GM11168 (cell line): ENCODE measurements at regions not wholly inside any gene's neighbourhood (a gene's known extent, or its start where the extent isn't known, plus 50 kb on each side); places are given as distances from the start of the nearest gene placed in this dataset.
"Not testable (repeated sequence)": the region's sequence is repeated elsewhere in the genome, so short reads cannot be mapped to it uniquely, and the experiment has no call there.

ENCODE experiments used
- in situ Hi-C: fragments of 300-500 bp; cut with MboI; formaldehyde crosslinking; loops from one replicate; pipeline ENCODE4 v1.12.0; 2022; ENCODE audit warnings: low sequenced_read_pairs; ENCODE audit not compliant: unreplicated experiment

- in situ Hi-C loops, result no loop called here
Measured at GRCh38 chr6:159422041-159422984, 253.1 kb downstream of the FNDC1 start.

GRCh38 chr6:159421586-159421985 is 252.4 kb downstream of the FNDC1 start:
- in situ Hi-C loops, result no loop called here

DNA sequence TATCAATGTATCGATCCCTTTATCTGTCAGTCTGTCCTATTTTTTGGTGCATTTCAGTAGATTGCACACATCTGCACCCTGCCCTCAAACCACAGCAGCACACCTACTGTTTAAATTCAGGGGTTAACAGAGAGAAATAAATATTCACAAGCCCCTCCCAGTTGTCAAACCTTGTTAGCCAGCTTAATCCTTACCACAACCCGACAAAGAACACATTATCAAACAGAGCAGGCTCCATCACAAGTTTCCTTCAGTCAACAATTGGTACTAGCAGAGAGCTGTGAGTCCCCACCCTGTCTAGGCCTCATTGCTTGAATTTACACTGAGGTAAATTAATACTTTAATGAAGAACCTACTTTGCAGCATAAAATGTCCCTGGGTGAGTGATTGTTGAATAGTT is 249.8 kb downstream of the FNDC1 start:
- in situ Hi-C loops, result no loop called here

DNA sequence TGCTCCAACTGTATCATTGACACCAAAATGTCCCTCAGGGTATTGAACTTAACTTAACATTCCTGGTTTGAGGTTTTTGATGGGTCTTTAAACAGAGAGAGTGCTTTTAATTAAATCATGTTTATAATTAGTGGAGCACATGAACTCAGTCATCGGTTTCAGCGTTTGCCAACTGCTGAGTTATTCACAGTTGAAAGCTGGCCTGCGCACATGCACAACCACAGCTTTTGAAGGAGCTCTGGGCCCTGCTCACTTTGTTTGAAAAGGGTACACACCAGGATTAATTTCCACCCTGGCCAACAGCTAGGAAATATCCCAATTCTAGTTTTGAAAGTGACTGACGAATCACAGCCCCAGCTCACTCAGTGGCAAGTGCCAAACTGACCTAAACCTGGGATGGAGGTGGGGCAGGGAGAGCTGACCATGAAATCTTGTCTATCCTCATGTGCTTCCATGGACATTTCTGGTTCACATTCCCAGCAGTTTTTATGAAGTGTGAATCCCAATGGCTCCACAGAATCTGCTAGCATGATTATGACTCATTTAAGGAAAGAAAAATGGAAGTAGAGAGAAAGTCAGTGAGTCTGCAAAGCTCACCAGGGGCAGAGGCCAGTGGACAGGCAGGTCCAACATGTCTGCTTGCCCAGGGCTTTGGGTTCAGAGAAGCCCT is 247.8 kb downstream of the FNDC1 start:
- in situ Hi-C loops, result no loop called here

GRCh38 chr6:159415540-159415939 is 246.3 kb downstream of the FNDC1 start:
- in situ Hi-C loops, result no loop called here

- in situ Hi-C loops, result no loop called here
Measured at GRCh38 chr6:159414711-159415110, 245.5 kb downstream of the FNDC1 start.

GRCh38 chr6:159407211-159407780 is 238.1 kb downstream of the FNDC1 start:
- in situ Hi-C loops, result not testable (repeated sequence)

- in situ Hi-C loops, result no loop called here
Measured at GRCh38 chr6:159404296-159404695, 235.1 kb downstream of the FNDC1 start.

GRCh38 chr6:159400826-159401225 is 231.6 kb downstream of the FNDC1 start:
- in situ Hi-C loops, result no loop called here

GRCh38 chr6:159399751-159400221 is 230.6 kb downstream of the FNDC1 start:
- in situ Hi-C loops, result no loop called here

GRCh38 chr6:159398633-159399032 is 229.4 kb downstream of the FNDC1 start:
- in situ Hi-C loops, result no loop called here

- in situ Hi-C loops, result no loop called here
Measured at GRCh38 chr6:159397753-159398152, 228.6 kb downstream of the FNDC1 start.

- in situ Hi-C loops, result no loop called here
Measured at GRCh38 chr6:159395609-159396008, 226.4 kb downstream of the FNDC1 start.

GRCh38 chr6:159392695-159393094 is 223.5 kb downstream of the FNDC1 start:
- in situ Hi-C loops, result not testable (repeated sequence)

- in situ Hi-C loops, result no loop called here
Measured at GRCh38 chr6:159390381-159390780, 221.2 kb downstream of the FNDC1 start.

GRCh38 chr6:159389695-159390094 is 220.5 kb downstream of the FNDC1 start:
- in situ Hi-C loops, result no loop called here

DNA sequence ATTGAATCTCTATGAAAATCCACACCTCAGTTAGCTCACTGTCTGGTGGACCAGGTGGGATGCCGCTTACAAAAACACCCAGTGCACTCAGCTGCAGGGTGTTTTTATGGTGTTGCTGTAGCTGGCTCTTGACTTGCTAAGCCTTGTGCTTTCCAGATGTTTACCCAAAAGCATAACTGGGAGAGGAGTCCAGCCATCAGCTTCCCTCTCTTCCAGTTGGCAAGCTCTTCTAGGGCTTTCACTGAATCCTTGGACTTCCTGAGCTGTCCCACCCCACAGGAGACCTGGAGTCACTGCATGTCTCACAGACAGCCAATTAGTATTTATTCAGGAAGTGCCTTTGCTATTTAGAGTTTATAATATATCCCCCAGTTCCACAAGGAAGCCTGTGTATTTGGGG is 210.9 kb downstream of the FNDC1 start:
- in situ Hi-C loops, result no loop called here

- in situ Hi-C loops, result no loop called here
Measured at GRCh38 chr6:159378411-159379328, 209.5 kb downstream of the FNDC1 start.

DNA sequence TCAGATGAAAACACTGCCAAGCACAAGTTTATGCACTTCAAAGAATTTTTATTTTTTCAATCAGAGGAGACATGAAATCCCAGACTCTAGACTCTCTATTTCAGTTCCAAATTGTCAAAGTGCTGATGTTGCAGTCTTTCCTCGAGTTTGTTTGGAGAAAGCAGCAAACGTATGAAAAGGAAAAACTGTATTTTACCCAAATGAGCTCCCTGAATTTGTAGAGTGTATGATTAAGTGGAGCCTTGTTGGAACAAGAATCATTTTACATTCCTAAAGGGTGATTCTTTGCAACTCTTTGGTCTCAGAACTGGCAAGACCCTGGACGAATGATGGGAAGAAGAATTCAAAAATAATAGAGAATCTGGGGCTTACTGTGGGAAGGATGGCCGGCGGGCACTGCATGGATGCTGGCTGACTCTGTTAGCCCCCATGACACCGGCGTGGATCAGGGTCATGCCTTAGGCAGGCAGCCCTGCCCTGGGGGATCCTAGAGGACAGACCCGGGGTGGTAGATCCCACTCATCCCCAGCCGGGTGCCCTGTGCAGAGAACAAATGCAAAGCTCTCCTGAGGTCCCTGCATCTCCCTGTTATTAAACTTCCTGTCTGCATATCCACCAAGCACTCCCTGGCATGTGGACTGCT is 207.4 kb downstream of the FNDC1 start:
- in situ Hi-C loops, result no loop called here

DNA sequence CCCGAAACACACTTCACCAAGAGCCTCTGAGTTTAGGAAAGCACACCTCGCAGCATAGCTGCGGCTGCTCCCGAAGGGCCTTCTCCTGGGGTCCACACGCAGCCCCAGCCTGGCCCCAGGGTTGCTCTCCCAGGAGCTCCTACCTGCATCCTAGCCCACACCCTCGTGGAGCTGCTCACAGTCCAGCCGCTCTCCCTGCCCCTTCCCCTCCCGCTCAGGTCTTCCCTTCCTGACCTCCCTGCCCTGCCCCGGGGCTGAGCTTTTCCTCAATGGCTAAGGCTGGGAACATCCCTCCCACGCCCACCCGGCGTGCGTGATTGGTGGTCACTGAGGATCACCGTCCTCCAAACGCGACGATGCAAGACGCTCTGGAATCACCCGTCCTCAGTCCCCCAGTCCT is 205.8 kb downstream of the FNDC1 start:
- in situ Hi-C loops, result no loop called here
